ENCODE measurements at regions not wholly inside any gene's neighbourhood (a gene's known extent, or its start where the extent isn't known, plus 50 kb on each side); places are given as distances from the start of the nearest gene placed in this dataset.

GRCh38 chr4:127139788-127140286 is 492.9 kb upstream of the INTU start:
- no peak for TF ChIP-seq CTCF (IDR thresholded peaks at IDR 0.05; ENCODE audit: insufficient read depth, low read length)
- TF ChIP-seq GABPA (IDR thresholded peaks at IDR 0.05; ENCODE audit: low read depth): no peak
- TF ChIP-seq REST (IDR thresholded peaks at IDR 0.05; ENCODE audit: insufficient replicate concordance, low read depth): no peak
- TF ChIP-seq POLR2AphosphoS5 (IDR thresholded peaks at IDR 0.05; ENCODE audit: low read depth): no peak

Measured in HL-60 (cell line).